ENCODE measurements at regions not wholly inside any gene's neighbourhood (a gene's known extent, or its start where the extent isn't known, plus 50 kb on each side); places are given as distances from the start of the nearest gene placed in this dataset.

GRCh38 chr10:20354166-20354565 lies 537.9 kb downstream of the PLXDC2 start:
- H3K4me3 ChIP-seq: no peak overlapping the region
- in situ Hi-C loops (cut with MboI; ENCODE audit: low pct_ligation_motif_present in 1 of 4, low pct_unique_long_range_greater_than_20kb in 1 of 4, low sequenced_read_pairs in 3 of 4) (no loop called here), intact Hi-C loops (cut with DNase I; ENCODE audit: low total_unique reads) (no loop called here)
- no peaks in the 10 kb centered on the region for H3K27me3 ChIP-seq
- no peaks in the 10 kb centered on the region for H3K36me3 ChIP-seq
- TF ChIP-seq EP300 (IDR thresholded peaks at IDR 0.05; ENCODE audit: low read depth): no peak
- TF ChIP-seq POLR2A (IDR thresholded peaks at IDR 0.05): no peak
- no peak for TF ChIP-seq POLR2AphosphoS5 (IDR thresholded peaks at IDR 0.05)
- no peak for TF ChIP-seq CTCF (IDR thresholded peaks at IDR 0.05)
- WGBS, 2 donors (ENCODE audit: low coverage in 1 of 2): 67 to 74% methylated on average over 1 of the region's 1 CpG
- H3K9me3 ChIP-seq: no peaks in the 10 kb centered on the region
- DNase-seq: no peak
- no peaks in the 10 kb centered on the region for H3K4me1 ChIP-seq
- H3K27ac ChIP-seq: no peak overlapping the region

- 92 to 97% methylated on average over 2 of the region's 2 CpGs for WGBS, 2 donors (ENCODE audit: low coverage in 1 of 2)
Observed at GRCh38 chr10:20350509-20350908, 534.3 kb downstream of the PLXDC2 start.

GRCh38 chr10:20343036-20343435 lies 526.8 kb downstream of the PLXDC2 start:
- intact Hi-C loops (cut with DNase I; ENCODE audit: low total_unique reads) (no loop called here), in situ Hi-C loops (cut with MboI; ENCODE audit: low pct_ligation_motif_present in 1 of 4, low pct_unique_long_range_greater_than_20kb in 1 of 4, low sequenced_read_pairs in 3 of 4) (no loop called here)
- Histone ChIP-seq H3K4me3 (no peak overlapping the region), H3K27ac (no peak overlapping the region), H3K9me3 (no peaks in the 10 kb centered on the region), H3K36me3 (no peaks in the 10 kb centered on the region), H3K27me3 (no peaks in the 10 kb centered on the region), H3K4me1 (no peaks in the 10 kb centered on the region)
- no peak for DNase-seq
- no peak for TF ChIP-seq POLR2A (IDR thresholded peaks at IDR 0.05)
- no peak for TF ChIP-seq CTCF (IDR thresholded peaks at IDR 0.05)
- no peak for TF ChIP-seq POLR2AphosphoS5 (IDR thresholded peaks at IDR 0.05)
- no peak for TF ChIP-seq EP300 (IDR thresholded peaks at IDR 0.05; ENCODE audit: low read depth)
- WGBS, 2 donors (ENCODE audit: low coverage in 1 of 2): 66 to 80% methylated on average over 3 of the region's 3 CpGs

More at GRCh38 chr10:20350509-20350908, 534.3 kb downstream of the PLXDC2 start:
- no peak overlapping the region for H3K4me3 ChIP-seq
- intact Hi-C loops (cut with DNase I; ENCODE audit: low total_unique reads): no loop called here
- H3K36me3 ChIP-seq: no peaks in the 10 kb centered on the region
- H3K4me1 ChIP-seq: no peaks in the 10 kb centered on the region
- TF ChIP-seq POLR2A (IDR thresholded peaks at IDR 0.05) (no peak), CTCF (IDR thresholded peaks at IDR 0.05) (no peak), EP300 (IDR thresholded peaks at IDR 0.05; ENCODE audit: low read depth) (no peak), POLR2AphosphoS5 (IDR thresholded peaks at IDR 0.05) (no peak)
- H3K27me3 ChIP-seq: no peaks in the 10 kb centered on the region
- no peak for DNase-seq
- in situ Hi-C loops (cut with MboI; ENCODE audit: low pct_ligation_motif_present in 1 of 4, low pct_unique_long_range_greater_than_20kb in 1 of 4, low sequenced_read_pairs in 3 of 4): no loop called here
- H3K27ac ChIP-seq: no peak overlapping the region
- no peaks in the 10 kb centered on the region for H3K9me3 ChIP-seq

Small RNA genes in the stretch of these regions (small RNA-seq; reads per million reads assigned to genes)
- 0 to 0.55 (median 0) reads per million in 4 donors for gene AL590032.1
- 0 reads per million in 4 donors for gene MIR4675
